GM23248 (cell line): ENCODE measurements at regions not wholly inside any gene's neighbourhood (a gene's known extent, or its start where the extent isn't known, plus 50 kb on each side); places are given as distances from the start of the nearest gene placed in this dataset.

Experiments used
- EZH2 ChIP-seq: fragments of 200-600 bp; sonication (generic); IDR thresholded peaks from 2 replicates; pipeline ENCODE4 v1.6.1; 2018; ENCODE audit warnings: antibody characterized with exemption, mild to moderate bottlenecking; ENCODE audit not compliant: insufficient read depth, poor library complexity, severe bottlenecking
- EZH2phosphoT487 ChIP-seq: fragments of 200-600 bp; sonication (generic); IDR thresholded peaks from 2 replicates; pipeline ENCODE4 v1.6.1; 2018; ENCODE audit warnings: antibody characterized with exemption, moderate library complexity, mild to moderate bottlenecking, low read depth; ENCODE audit not compliant: insufficient read depth

GRCh38 chr14:86124328-86124727 is 594.4 kb downstream of the FLRT2 start:
- TF ChIP-seq EZH2: no peak
- no peak for TF ChIP-seq EZH2phosphoT487
